Upper lobe of left lung (tissue), 4 donors: ENCODE measurements at regions not wholly inside any gene's neighbourhood (a gene's known extent, or its start where the extent isn't known, plus 50 kb on each side); places are given as distances from the start of the nearest gene placed in this dataset.

Experiments
- CTCF ChIP-seq, 6 experiments: fragments of 450-650 bp in 4 of 6; fragments of 200-600 bp in 2 of 6; sonication (generic) in 2 of 6; IDR thresholded peaks; one replicate each; pipeline ENCODE4 v1.5.1; 2016 to 2019; ENCODE audit warnings: antibody characterized with exemption in 6 of 6
- EP300 ChIP-seq, 4 donors: sonication (generic); formaldehyde crosslinking; IDR thresholded peaks; one replicate each; pipeline ENCODE4 v1.5.1; 2017; ENCODE audit warnings: antibody characterized with exemption in 4 of 4, control low read depth in 2 of 4
- POLR2A ChIP-seq, 4 donors: fragments of 450-650 bp; IDR thresholded peaks; one replicate each; pipeline ENCODE4 v1.5.1; 2016 to 2017; ENCODE audit warnings: antibody characterized with exemption in 4 of 4, mild to moderate bottlenecking in 2 of 4
- POLR2AphosphoS5 ChIP-seq, 2 donors: sonication (generic); formaldehyde crosslinking; IDR thresholded peaks; one replicate each; pipeline ENCODE4 v1.5.1; 2017; ENCODE audit warnings: antibody characterized with exemption in 2 of 2

- TF ChIP-seq CTCF (IDR thresholded peaks at IDR 0.05) (no peak), POLR2A (IDR thresholded peaks at IDR 0.05) (no peak), POLR2AphosphoS5 (IDR thresholded peaks at IDR 0.05) (no peak), EP300 (IDR thresholded peaks at IDR 0.05) (no peak)
Observed at GRCh38 chr5:28408186-28408585, 1369.8 kb upstream of the CDH9 start.
